WTC11 (cell line): ENCODE measurements at regions not wholly inside any gene's neighbourhood (a gene's known extent, or its start where the extent isn't known, plus 50 kb on each side); places are given as distances from the start of the nearest gene placed in this dataset.

Experiments used
- CTCF ChIP-seq: fragments of 200-600 bp; IDR thresholded peaks from 2 replicates; pipeline ENCODE4 v1.8.0; 2022; ENCODE audit warnings: antibody characterized with exemption
- SMAD4 ChIP-seq: sonication (generic); formaldehyde crosslinking; IDR thresholded peaks from 2 replicates; pipeline ENCODE4 v1.8.0; 2022; ENCODE audit warnings: mild to moderate bottlenecking, missing genetic modification reagents
- TF ChIP-seq, protein P1 (sequence below): sonication (generic); formaldehyde crosslinking; IDR thresholded peaks from 2 replicates; pipeline ENCODE4 v1.8.0; 2023; ENCODE audit warnings: mild to moderate bottlenecking, missing genetic modification reagents

DNA sequence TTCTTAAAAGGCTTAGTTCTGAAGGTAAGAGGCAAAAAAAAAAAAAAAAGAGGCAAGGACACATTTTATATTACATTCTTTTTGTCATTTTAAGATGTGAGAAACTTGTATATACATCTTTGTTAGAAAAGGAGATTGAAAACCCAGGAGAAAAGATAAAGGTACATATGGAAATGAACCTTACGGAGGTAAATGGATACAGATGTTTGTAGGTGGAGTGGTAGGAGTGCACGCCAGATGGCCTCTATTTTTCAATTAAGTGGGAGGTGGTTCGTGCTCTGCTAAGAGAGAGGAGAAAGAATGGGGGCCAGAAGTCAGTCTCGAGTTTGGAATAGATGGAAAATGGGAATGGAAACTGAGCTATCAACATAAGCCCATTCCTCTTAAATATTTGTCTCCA, 622.5 kb upstream of the GHITM start:
- TF ChIP-seq SMAD4 (no peak), CTCF (no peak)
- TF ChIP-seq, protein P1, sequence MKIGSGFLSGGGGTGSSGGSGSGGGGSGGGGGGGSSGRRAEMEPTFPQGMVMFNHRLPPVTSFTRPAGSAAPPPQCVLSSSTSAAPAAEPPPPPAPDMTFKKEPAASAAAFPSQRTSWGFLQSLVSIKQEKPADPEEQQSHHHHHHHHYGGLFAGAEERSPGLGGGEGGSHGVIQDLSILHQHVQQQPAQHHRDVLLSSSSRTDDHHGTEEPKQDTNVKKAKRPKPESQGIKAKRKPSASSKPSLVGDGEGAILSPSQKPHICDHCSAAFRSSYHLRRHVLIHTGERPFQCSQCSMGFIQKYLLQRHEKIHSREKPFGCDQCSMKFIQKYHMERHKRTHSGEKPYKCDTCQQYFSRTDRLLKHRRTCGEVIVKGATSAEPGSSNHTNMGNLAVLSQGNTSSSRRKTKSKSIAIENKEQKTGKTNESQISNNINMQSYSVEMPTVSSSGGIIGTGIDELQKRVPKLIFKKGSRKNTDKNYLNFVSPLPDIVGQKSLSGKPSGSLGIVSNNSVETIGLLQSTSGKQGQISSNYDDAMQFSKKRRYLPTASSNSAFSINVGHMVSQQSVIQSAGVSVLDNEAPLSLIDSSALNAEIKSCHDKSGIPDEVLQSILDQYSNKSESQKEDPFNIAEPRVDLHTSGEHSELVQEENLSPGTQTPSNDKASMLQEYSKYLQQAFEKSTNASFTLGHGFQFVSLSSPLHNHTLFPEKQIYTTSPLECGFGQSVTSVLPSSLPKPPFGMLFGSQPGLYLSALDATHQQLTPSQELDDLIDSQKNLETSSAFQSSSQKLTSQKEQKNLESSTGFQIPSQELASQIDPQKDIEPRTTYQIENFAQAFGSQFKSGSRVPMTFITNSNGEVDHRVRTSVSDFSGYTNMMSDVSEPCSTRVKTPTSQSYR: no peak
